Adipose tissue (tissue), 3 donors: ENCODE measurements at regions not wholly inside any gene's neighbourhood (a gene's known extent, or its start where the extent isn't known, plus 50 kb on each side); places are given as distances from the start of the nearest gene placed in this dataset.

ENCODE experiments used
- H3K27ac ChIP-seq: one replicate; pipeline ENCODE4 v1.5.1; 2013; ENCODE audit warnings: low read depth, low read length
- WGBS, 3 donors: extraction: QIAGEN DNeasy Blood & Tissue Kit; methylation state at CpG; one replicate each; pipeline ENCODE4 v1.1.7; 2013; 5-methylcytosine and 5-hydroxymethylcytosine counted together
- donor health status: healthy with polysubstance abuse.
- donor health status: Bipolar disorder and iron deficiency.
- donor health status: healthy.

GRCh38 chr20:23242104-23242503, 108.5 kb upstream of the NXT1 start:
- no peak overlapping the region for H3K27ac ChIP-seq
- WGBS, 3 donors = 66 to 87% (median 80%) methylated on average over 2 of the region's 2 CpGs

GRCh38 chr20:23241416-23241815, 109.2 kb upstream of the NXT1 start:
- 84 to 98% (median 92%) methylated on average over 3 of the region's 3 CpGs for WGBS, 3 donors
- H3K27ac ChIP-seq = no peak overlapping the region

- 71 to 83% (median 78%) methylated on average over 1 of the region's 1 CpG for WGBS, 3 donors
- H3K27ac ChIP-seq = no peak overlapping the region
Observed at GRCh38 chr20:23240519-23240918, 110.1 kb upstream of the NXT1 start.

- no peak overlapping the region for H3K27ac ChIP-seq
Observed at GRCh38 chr20:23237201-23237600, 113.4 kb upstream of the NXT1 start.

DNA sequence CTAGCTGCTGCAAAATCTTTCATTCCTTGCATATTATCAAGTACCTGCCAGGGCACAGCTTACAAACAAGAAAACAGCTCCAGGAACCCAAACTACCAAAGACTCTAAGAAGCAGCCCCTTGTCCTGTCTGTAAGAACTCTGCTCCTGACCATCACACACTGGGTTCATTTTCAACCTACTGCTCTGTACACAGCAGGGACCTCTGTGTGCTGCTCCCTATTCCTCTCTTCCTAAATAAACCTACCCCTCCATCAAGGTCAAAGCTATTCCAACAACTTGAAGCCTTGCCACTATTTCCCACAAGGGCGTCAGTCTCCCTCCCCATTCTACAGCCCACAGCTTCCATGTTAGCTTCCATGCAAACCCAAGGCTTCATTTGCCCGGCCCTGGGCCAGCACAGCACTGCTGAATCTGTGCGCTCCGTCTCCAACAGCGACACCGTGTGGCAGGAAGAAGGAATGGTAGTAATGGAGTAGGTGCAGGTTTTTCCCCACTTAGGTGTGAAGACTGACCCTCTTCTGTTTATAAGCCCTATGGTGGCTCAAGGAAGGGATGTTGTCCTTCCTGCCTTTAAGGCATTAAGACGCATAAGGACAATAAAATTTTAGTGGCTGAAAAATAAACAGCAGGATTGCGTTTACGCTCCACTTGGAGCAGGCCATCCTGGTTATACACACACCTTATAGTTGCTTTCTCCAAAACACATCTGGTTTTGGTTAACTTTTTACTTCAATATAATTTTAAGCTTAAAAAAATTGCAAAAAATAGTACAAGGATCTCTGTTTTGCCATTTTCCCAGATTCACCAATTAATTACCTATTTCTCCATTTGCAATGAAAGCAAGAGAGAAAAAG, 115.2 kb upstream of the NXT1 start:
- WGBS, 3 donors = 33 to 40% (median 35%) methylated on average over 9 of the region's 9 CpGs
- no peak overlapping the region for H3K27ac ChIP-seq

- H3K27ac ChIP-seq = no peak overlapping the region
- 75 to 79% (median 77%) methylated on average over 3 of the region's 3 CpGs for WGBS, 3 donors
Observed at GRCh38 chr20:23234311-23235078, 116.1 kb upstream of the NXT1 start.

GRCh38 chr20:23233341-23233740, 117.2 kb upstream of the NXT1 start:
- WGBS, 3 donors = 81 to 93% (median 93%) methylated on average over 6 of the region's 6 CpGs
- H3K27ac ChIP-seq = no peak overlapping the region

DNA sequence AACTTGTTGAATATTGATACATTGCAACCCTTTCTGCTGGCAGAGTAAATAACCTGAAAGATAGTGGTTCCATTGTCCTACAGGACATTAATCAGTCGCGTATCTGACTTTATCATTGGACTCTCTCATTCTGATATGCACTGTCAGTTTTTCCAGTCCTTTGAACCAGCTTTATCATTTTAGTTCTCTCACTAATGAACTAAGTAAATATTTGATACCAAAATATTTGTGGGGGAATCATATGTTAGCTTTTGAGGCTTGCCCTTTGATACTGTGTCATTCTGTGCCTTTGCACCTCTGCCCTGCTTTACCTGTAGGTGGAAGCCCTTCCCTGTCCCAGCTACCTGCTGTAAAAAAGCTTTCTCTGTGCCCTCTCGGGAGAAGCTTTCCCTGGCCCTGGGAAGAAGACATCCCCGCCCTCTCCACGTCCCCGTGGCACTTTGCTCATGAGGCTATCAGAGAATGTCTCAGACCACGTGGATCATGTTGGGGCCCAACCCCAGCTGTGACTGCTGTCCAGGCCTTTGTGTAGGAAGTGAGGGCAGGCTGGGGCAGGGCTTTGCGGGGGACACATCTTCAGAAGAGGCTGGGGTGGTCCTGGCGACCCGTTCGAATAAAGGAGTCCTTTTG, 117.8 kb upstream of the NXT1 start:
- WGBS, 3 donors = 48 to 94% (median 86%) methylated on average over 11 of the region's 11 CpGs
- H3K27ac ChIP-seq = no peak overlapping the region

- 62 to 98% (median 93%) methylated on average over 4 of the region's 4 CpGs for WGBS, 3 donors
- H3K27ac ChIP-seq = no peak overlapping the region
Observed at GRCh38 chr20:23232219-23232581, 118.4 kb upstream of the NXT1 start.

GRCh38 chr20:23231561-23232218, 118.9 kb upstream of the NXT1 start:
- 81 to 89% (median 86%) methylated on average over 6 of the region's 6 CpGs for WGBS, 3 donors
- H3K27ac ChIP-seq = no peak overlapping the region

- 66 to 80% (median 74%) methylated on average over 16 of the region's 16 CpGs for WGBS, 3 donors
- H3K27ac ChIP-seq = no peak overlapping the region
Observed at GRCh38 chr20:23230766-23231385, 119.7 kb upstream of the NXT1 start.

GRCh38 chr20:23229989-23230388, 120.6 kb upstream of the NXT1 start:
- no peak overlapping the region for H3K27ac ChIP-seq
- 69 to 89% (median 83%) methylated on average over 3 of the region's 3 CpGs for WGBS, 3 donors

DNA sequence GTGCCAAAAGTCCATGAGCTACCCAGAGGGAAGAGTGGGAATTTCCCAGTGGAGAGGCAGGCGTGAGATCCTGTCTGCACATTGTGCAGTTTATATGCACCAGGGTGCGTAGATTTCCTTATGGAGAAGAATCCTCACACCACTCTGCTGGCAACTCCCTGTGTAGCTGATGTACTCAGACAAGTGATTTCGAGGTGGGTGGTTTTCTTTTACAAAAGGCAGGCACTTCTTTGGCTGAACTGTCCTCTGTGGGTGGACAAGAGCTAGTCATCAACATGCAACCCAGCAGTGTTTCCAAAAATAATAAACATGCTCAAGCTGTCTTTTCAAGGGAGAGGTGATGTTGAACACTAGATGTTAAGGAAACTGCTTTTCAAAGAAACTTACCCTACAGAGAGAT, 121.7 kb upstream of the NXT1 start:
- no peak overlapping the region for H3K27ac ChIP-seq
- 54 to 61% (median 58%) methylated on average over 3 of the region's 3 CpGs for WGBS, 3 donors

DNA sequence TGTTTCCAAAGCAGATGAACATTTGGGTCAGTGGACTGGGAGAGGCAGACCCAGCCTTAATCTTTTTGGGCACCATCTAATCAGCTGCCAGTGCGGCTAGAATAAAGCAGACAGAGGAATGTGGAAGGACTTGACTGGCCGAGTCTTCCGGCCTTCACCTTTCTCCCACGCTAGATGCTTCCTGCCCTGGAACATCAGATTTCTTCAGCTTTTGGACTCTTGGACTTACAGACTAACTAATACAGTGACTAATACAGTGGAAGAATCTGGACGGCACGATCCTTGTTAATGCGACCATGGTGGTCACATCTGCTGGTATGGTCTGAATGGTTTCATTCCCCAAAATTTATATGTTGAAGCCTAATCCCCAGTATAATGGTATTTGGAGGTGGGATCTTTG, 122.6 kb upstream of the NXT1 start:
- WGBS, 3 donors = 52 to 93% (median 91%) methylated on average over 7 of the region's 7 CpGs
- H3K27ac ChIP-seq = no peak overlapping the region

DNA sequence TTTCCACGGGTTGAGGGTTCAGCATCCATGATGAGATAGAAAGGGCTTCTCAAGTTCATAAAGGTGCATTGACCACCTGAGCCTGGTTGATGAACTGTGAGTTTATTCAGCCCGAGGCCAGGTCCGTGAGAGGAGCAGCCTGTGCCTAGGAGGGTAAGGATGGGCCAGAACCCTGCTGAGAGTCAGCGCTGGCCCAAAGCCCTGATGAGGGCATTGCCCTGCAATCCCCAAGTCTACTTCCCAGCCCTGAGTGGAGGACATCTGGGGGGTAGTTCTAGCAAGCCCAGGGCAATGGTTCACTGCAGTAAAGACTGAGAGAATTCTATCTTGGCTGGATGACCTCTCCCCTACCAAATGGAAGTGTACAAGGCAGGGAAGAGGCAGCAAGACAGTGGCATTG, 123.3 kb upstream of the NXT1 start:
- no peak overlapping the region for H3K27ac ChIP-seq
- 61 to 86% (median 85%) methylated on average over 4 of the region's 4 CpGs for WGBS, 3 donors

- 63 to 79% (median 63%) methylated on average over 2 of the region's 2 CpGs for WGBS, 3 donors
- no peak overlapping the region for H3K27ac ChIP-seq
Observed at GRCh38 chr20:23226612-23227265, 123.9 kb upstream of the NXT1 start.

DNA sequence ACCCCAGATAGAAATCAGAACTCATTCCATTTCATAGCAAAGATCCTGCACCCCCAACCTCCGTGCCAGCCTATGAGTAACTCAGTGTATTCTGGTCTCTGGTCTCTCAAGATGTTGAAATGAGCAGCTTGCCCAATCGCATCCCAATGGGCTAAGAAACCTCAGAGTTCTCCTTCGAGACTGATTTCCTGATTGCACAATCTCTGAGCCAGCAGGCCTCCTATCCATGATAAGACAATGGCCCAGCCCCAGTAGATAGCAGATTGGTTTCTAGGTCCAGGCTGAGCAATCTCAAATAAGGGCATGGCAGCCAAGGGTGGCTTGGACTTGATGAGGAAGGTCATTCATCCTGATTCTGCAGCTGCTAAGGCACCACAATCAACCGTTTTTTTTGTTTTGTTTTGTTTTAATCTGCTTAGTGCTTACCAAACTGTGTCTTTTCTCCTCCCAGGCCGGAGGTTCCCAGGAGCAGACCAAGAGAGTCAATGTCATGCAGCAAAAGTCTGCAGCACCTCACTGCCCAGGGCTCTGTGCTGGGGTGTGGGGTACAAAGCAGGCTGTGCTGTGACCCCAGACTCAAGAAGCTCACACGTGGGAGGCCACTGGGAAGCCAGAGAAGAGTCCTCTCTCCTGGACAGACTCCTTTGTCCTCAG, 125.1 kb upstream of the NXT1 start:
- WGBS, 3 donors = 34 to 45% (median 44%) methylated on average over 6 of the region's 6 CpGs
- H3K27ac ChIP-seq = no peak overlapping the region

- H3K27ac ChIP-seq = no peak overlapping the region
- WGBS, 3 donors = 75 to 83% (median 80%) methylated on average over 5 of the region's 5 CpGs
Observed at GRCh38 chr20:23224806-23225205, 125.8 kb upstream of the NXT1 start.
